A549 (cell line): ENCODE measurements at regions not wholly inside any gene's neighbourhood (a gene's known extent, or its start where the extent isn't known, plus 50 kb on each side); places are given as distances from the start of the nearest gene placed in this dataset.
A peak's percentile ranks its signal among the peaks of the same experiment; 100 is the strongest.

ENCODE experiments used
- ATAC-seq, 2 experiments: fragments of 200-7000 bp in 1 of 2; fragments of >200 bp in 1 of 2; cut with Nextera tagmentation in 1 of 2; cut with Tn5 transposase in 1 of 2; 3 replicates each; pipeline versions ENCODE4 v1.8.0 to v1.9.1; 2018 to 2020; ENCODE audit warnings: mild to moderate bottlenecking in 1 of 2, moderate library complexity in 1 of 2
- CTCF ChIA-PET: fragments of 300-600 bp; sonication (Branson Sonifier 250); formaldehyde crosslinking; extraction: SDS; loops from one replicate; lab custom pipeline; 2021; ENCODE audit warnings: antibody characterized with exemption, inconsistent platforms; lab: Yijun Ruan, JAX
- POLR2A ChIA-PET: fragments of 350-600 bp; formaldehyde crosslinking; extraction: SDS; loops from one replicate; lab custom pipeline; 2021; ENCODE audit warnings: antibody characterized with exemption, inconsistent platforms; lab: Yijun Ruan, JAX
- DNase-seq, 2 experiments: peaks; one replicate each; pipeline versions ENCODE4 v3.0.0 to v3.0.0-alpha.2; 2011 to 2016; ENCODE audit warnings: low read depth in 1 of 2, low spot score in 1 of 2
- FAIRE-seq: peaks from 2 replicates; lab custom pipeline; 2011; peaks lifted over from hg19 to GRCh38; lab: Jason Lieb, UNC
- H3K27ac ChIP-seq, 2 experiments: fragments of >200 bp; sonication (Bioruptor Twin); formaldehyde crosslinking; 3 replicates each; pipeline ENCODE4 v1.5.1; 2016 to 2017
- H3K4me1 ChIP-seq: fragments of >200 bp; sonication (Bioruptor Twin); formaldehyde crosslinking; 3 replicates; pipeline ENCODE4 v1.6.1; 2016
- H3K4me2 ChIP-seq: fragments of >200 bp; sonication (Bioruptor Twin); formaldehyde crosslinking; 3 replicates; pipeline ENCODE4 v1.6.1; 2016
- H3K4me3 ChIP-seq: fragments of >200 bp; sonication (Bioruptor Twin); formaldehyde crosslinking; 3 replicates; pipeline ENCODE4 v1.5.1; 2016
- H3K9me3 ChIP-seq: fragments of >200 bp; sonication (Bioruptor Twin); formaldehyde crosslinking; 3 replicates; pipeline ENCODE4 v1.6.1; 2016
- BHLHE40 ChIP-seq: IDR thresholded peaks from 2 replicates; pipeline ENCODE4 v1.6.1; 2012; ENCODE audit warnings: low read depth, low read length, inconsistent platforms
- CBX2 ChIP-seq: fragments of 200-600 bp; sonication (generic); IDR thresholded peaks from 2 replicates; pipeline ENCODE4 v1.6.1; 2016; ENCODE audit warnings: low read depth, mild to moderate bottlenecking, borderline replicate concordance
- CBX8 ChIP-seq: fragments of 200-600 bp; sonication (generic); IDR thresholded peaks from 2 replicates; pipeline ENCODE4 v1.6.1; 2016
- CEBPB ChIP-seq, 2 experiments: fragments of >200 bp in 1 of 2; sonication (Bioruptor Twin) in 1 of 2; formaldehyde crosslinking in 1 of 2; IDR thresholded peaks; 2 replicates each; pipeline ENCODE4 v1.6.1; 2012 to 2016
- CHD4 ChIP-seq: fragments of 200-600 bp; sonication (generic); IDR thresholded peaks from 2 replicates; pipeline ENCODE4 v1.6.1; 2016; ENCODE audit warnings: antibody characterized with exemption, mild to moderate bottlenecking, borderline replicate concordance
- EP300 ChIP-seq, 2 experiments: fragments of >200 bp; sonication (Bioruptor Twin); formaldehyde crosslinking; IDR thresholded peaks; 2 replicates in 1 of 2; 3 replicates in 1 of 2; pipeline ENCODE4 v1.6.1; 2016 to 2017
- ESRRA ChIP-seq: fragments of 150-350 bp; IDR thresholded peaks from 2 replicates; pipeline ENCODE4 v1.6.1; 2014; ENCODE audit warnings: mild to moderate bottlenecking, low read length, borderline replicate concordance
- FOSB ChIP-seq: fragments of 250-450 bp; sonication (Bioruptor Pico); IDR thresholded peaks from 2 replicates; pipeline ENCODE4 v1.5.0; 2020; ENCODE audit warnings: mild to moderate bottlenecking, moderate library complexity
- FOSL2 ChIP-seq, 2 experiments: fragments of 450-650 bp in 1 of 2; fragments of >200 bp in 1 of 2; sonication (Bioruptor Twin) in 1 of 2; formaldehyde crosslinking; IDR thresholded peaks; 2 replicates each; pipeline versions ENCODE4 v1.5.0 to v1.6.1; 2016 to 2020; ENCODE audit warnings: mild to moderate bottlenecking in 1 of 2, moderate library complexity in 1 of 2
- HEYL ChIP-seq: fragments of 250-450 bp; sonication (Bioruptor Pico); IDR thresholded peaks from 2 replicates; pipeline ENCODE4 v1.8.0; 2021; ENCODE audit warnings: mild to moderate bottlenecking, moderate library complexity
- HOXB5 ChIP-seq: fragments of 250-450 bp; sonication (Bioruptor Pico); IDR thresholded peaks from 2 replicates; pipeline ENCODE4 v1.5.0; 2020; ENCODE audit warnings: mild to moderate bottlenecking, moderate library complexity
- JUNB ChIP-seq: fragments of >200 bp; sonication (Bioruptor Twin); formaldehyde crosslinking; IDR thresholded peaks from 2 replicates; pipeline ENCODE4 v1.6.1; 2016
- MYC ChIP-seq: IDR thresholded peaks from 2 replicates; pipeline ENCODE4 v1.6.1; 2012; ENCODE audit warnings: mild to moderate bottlenecking, inconsistent platforms, low read length, improper control_type of control experiment, borderline replicate concordance
- NFE2L2 ChIP-seq: fragments of 150-350 bp; conservative IDR thresholded peaks from 2 replicates; pipeline ENCODE4 v1.6.1; 2014; ENCODE audit warnings: low read length
- NPAS2 ChIP-seq: fragments of 250-450 bp; sonication (Bioruptor Pico); IDR thresholded peaks from 2 replicates; pipeline ENCODE4 v1.8.0; 2022; ENCODE audit warnings: mild to moderate bottlenecking, moderate library complexity, borderline replicate concordance
- PHF8 ChIP-seq: fragments of 200-600 bp; sonication (generic); IDR thresholded peaks from 2 replicates; pipeline ENCODE4 v1.6.1; 2016; ENCODE audit warnings: low read depth, mild to moderate bottlenecking, antibody characterized with exemption, moderate library complexity, borderline replicate concordance
- POLR2A ChIP-seq: IDR thresholded peaks from 2 replicates; pipeline ENCODE4 v1.6.1; 2012; ENCODE audit warnings: mild to moderate bottlenecking, low read length
- RAD21 ChIP-seq, 2 experiments: fragments of >200 bp in 1 of 2; sonication (Bioruptor Twin) in 1 of 2; formaldehyde crosslinking in 1 of 2; IDR thresholded peaks in 1 of 2; conservative IDR thresholded peaks in 1 of 2; 2 replicates in 1 of 2; 3 replicates in 1 of 2; pipeline ENCODE4 v1.6.1; 2012 to 2018; ENCODE audit warnings: inconsistent platforms in 1 of 2
- RFX5 ChIP-seq: fragments of 450-650 bp; IDR thresholded peaks from 2 replicates; pipeline ENCODE4 v1.7.1; 2014; ENCODE audit warnings: antibody characterized with exemption, mild to moderate bottlenecking, moderate library complexity
- RNF2 ChIP-seq: fragments of 200-600 bp; sonication (generic); IDR thresholded peaks from 2 replicates; pipeline ENCODE4 v1.6.1; 2016; ENCODE audit warnings: low read depth, mild to moderate bottlenecking, antibody characterized with exemption, moderate library complexity, borderline replicate concordance
- SMC3 ChIP-seq: fragments of >200 bp; sonication (Bioruptor Twin); formaldehyde crosslinking; IDR thresholded peaks from 3 replicates; pipeline ENCODE4 v1.6.1; 2018; ENCODE audit warnings: inconsistent platforms
- ZFP36 ChIP-seq: fragments of 450-650 bp; IDR thresholded peaks from 2 replicates; pipeline ENCODE4 v1.6.1; 2014; ENCODE audit warnings: borderline replicate concordance; ENCODE audit not compliant: partially characterized antibody
- ZNF302 ChIP-seq: fragments of 250-450 bp; sonication (Bioruptor Pico); IDR thresholded peaks from 2 replicates; pipeline ENCODE4 v1.9.0; 2021; ENCODE audit warnings: inconsistent platforms, mild to moderate bottlenecking, moderate library complexity
- WGBS: methylation state at CpG from one replicate; pipeline ENCODE4 v1.1.6; 2017; ENCODE audit errors: missing lambda C conversion rate; 5-methylcytosine and 5-hydroxymethylcytosine counted together
- TF ChIP-seq, protein P1 (sequence below): fragments of >200 bp; sonication (Bioruptor Twin); formaldehyde crosslinking; IDR thresholded peaks from 3 replicates; pipeline ENCODE4 v1.5.1; 2016
- TF ChIP-seq, protein P2 (sequence below): IDR thresholded peaks from 2 replicates; pipeline ENCODE4 v1.6.1; 2012
- TF ChIP-seq, protein P3 (sequence below): fragments of 450-650 bp; IDR thresholded peaks from 2 replicates; pipeline ENCODE4 v1.6.1; 2014; ENCODE audit warnings: antibody characterized with exemption

DNA sequence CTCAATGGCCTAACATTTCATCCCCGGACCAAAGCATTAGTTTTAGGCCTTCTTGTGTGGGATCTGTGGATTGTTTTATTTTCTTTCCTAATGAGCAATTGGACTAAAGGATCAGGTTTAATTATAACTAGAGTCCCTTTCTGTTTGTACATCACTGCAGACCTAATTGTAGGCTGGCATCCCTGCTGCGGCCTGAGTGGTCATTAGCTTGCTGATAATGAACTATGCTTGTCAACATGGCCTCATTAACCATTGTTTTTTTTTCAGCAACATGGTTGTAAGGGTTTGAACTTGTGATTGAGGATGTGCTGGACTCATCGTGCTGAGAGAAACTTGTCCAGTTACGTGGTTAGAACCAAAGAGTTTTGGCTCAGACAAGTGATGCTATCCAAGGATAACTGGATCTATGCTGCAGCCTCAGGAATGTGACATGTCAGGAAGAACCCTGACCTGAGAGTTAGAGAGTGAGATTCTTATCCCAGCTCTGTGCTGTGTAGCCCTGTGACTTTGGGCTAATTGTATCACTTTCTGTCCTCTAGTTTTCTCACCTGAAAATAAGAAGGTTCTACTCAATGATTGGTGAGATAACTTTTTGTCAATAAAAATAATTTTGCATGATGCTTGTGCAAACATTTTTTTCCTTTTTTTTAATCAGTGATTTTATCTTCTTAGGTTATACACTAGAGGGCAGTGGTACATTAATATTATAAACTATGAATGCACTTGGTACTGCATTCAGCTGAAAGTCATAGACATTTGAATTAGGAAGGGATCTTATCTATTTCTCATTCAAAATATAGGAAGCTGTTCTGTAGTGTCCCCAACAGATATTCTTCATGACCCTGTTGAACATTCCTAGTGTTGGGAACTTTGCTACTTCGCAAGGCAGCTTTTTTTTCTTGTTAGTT, 140.9 kb downstream of the RNF144B start:
- no peaks in the 10 kb centered on the region for H3K4me1 ChIP-seq
- TF ChIP-seq NPAS2 (no peak), RAD21 (conservative IDR thresholded peaks at IDR 0.05 in 1 of 2, IDR thresholded peaks at IDR 0.05 in 1 of 2) (peak; percentile 27 to 34; a peak in 4 of 5 replicates)
- TF ChIP-seq, protein P1, sequence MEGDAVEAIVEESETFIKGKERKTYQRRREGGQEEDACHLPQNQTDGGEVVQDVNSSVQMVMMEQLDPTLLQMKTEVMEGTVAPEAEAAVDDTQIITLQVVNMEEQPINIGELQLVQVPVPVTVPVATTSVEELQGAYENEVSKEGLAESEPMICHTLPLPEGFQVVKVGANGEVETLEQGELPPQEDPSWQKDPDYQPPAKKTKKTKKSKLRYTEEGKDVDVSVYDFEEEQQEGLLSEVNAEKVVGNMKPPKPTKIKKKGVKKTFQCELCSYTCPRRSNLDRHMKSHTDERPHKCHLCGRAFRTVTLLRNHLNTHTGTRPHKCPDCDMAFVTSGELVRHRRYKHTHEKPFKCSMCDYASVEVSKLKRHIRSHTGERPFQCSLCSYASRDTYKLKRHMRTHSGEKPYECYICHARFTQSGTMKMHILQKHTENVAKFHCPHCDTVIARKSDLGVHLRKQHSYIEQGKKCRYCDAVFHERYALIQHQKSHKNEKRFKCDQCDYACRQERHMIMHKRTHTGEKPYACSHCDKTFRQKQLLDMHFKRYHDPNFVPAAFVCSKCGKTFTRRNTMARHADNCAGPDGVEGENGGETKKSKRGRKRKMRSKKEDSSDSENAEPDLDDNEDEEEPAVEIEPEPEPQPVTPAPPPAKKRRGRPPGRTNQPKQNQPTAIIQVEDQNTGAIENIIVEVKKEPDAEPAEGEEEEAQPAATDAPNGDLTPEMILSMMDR, result peak; percentile 28; the same call in 2 of the 3 replicates
- TF ChIP-seq, all 56 proteins: peak for 2
- ATAC-seq, result peak in 1 of 2 experiments; percentile 46; a peak in 1 of 6 replicates
- no peaks in the 10 kb centered on the region for H3K9me3 ChIP-seq
- WGBS, result 15% methylated on average over 5 of the region's 5 CpGs
- DNase-seq, result peak in 1 of 2 experiments; percentile 4
- CTCF ChIA-PET, result interaction anchor here (1.0 to 1.6 kb wide), 8 partner anchors 12 to 1528 kb away, joined by 3 to 5 read pairs (median 3); no protein-coding TSS in a partner anchor
- FAIRE-seq, result no peak
- no peak overlapping the region for H3K4me3 ChIP-seq
- H3K27ac ChIP-seq, result no peak overlapping the region
- POLR2A ChIA-PET, result no interaction called here
- H3K4me2 ChIP-seq, result no peak overlapping the region

DNA sequence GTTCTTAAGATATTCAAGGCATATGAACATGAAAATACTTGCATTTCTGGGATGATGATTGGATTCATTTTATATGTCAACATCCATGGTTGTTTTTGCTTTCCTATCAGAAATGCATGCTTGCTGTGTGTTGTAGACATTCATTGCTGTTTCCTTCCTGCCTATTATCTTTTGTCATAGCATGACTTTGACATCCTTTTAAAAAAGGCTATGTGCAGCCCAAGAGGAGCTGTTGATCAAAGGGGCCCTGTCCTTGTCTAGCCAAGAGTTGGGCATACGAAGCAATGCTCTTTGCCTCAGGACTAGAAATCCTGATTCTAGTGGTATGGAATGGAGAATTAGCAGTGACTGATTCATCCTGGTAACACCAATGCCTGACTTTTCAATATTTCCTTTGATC, 143.1 kb downstream of the RNF144B start:
- 40% methylated on average over 1 of the region's 1 CpG for WGBS
- TF ChIP-seq HOXB5 (CRISPR knock-in tag) (no peak), FOSL2 (IDR thresholded peaks at IDR 0.05) (no peak), FOSL2 (CRISPR knock-in tag; IDR thresholded peaks at IDR 0.05) (no peak), PHF8 (no peak), JUNB (no peak), ZFP36 (no peak), CEBPB (IDR thresholded peaks at IDR 0.05) (no peak), RFX5 (no peak), ESRRA (no peak), BHLHE40 (no peak), CHD4 (no peak), NFE2L2 (no peak)
- TF ChIP-seq, protein P2, sequence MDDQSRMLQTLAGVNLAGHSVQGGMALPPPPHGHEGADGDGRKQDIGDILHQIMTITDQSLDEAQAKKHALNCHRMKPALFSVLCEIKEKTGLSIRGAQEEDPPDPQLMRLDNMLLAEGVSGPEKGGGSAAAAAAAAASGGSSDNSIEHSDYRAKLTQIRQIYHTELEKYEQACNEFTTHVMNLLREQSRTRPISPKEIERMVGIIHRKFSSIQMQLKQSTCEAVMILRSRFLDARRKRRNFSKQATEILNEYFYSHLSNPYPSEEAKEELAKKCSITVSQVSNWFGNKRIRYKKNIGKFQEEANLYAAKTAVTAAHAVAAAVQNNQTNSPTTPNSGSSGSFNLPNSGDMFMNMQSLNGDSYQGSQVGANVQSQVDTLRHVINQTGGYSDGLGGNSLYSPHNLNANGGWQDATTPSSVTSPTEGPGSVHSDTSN, result no peak
- ChIA-PET POLR2A (no interaction called here), CTCF (no interaction called here)
- DNase-seq (no peak), FAIRE-seq (no peak), ATAC-seq (no peak)
- no peaks in the 10 kb centered on the region for H3K4me1 ChIP-seq
- H3K4me2 ChIP-seq, result no peak overlapping the region
- H3K27ac ChIP-seq, result no peak overlapping the region
- no peak overlapping the region for H3K4me3 ChIP-seq
- no peaks in the 10 kb centered on the region for H3K9me3 ChIP-seq

DNA sequence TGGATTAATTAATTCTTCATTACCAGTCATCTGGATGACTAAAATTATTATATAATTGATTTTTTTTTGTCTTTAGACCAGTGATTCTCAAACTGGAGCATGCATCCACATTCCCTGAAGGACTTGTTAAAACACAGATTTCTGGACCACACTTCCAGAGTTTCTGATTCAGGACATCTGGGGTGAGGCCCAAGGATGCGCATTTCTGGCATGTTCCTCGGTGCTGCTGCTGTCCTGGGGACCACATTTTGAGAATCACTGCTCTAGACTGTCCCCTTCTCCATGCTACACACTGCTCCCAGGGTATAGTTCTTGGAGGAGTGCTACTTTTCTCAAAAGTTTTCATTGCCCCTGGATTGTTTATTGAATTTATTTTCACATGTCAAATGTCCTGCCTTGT, 145.0 kb downstream of the RNF144B start:
- H3K27ac ChIP-seq, result no peak overlapping the region
- no peak overlapping the region for H3K4me2 ChIP-seq
- 49% methylated on average over 2 of the region's 2 CpGs for WGBS
- FAIRE-seq, result no peak
- no peak for ATAC-seq
- no peaks in the 10 kb centered on the region for H3K4me1 ChIP-seq
- ChIA-PET CTCF (interaction anchor here (0.6 kb wide), 1 partner anchor 209 kb away, joined by 3 read pairs; no protein-coding TSS in a partner anchor), POLR2A (no interaction called here)
- H3K9me3 ChIP-seq, result no peaks in the 10 kb centered on the region
- no peak for DNase-seq
- H3K4me3 ChIP-seq, result no peak overlapping the region
- TF ChIP-seq BHLHE40, result no peak
- no peak for TF ChIP-seq CBX8
- no peak for TF ChIP-seq POLR2A
- TF ChIP-seq ZNF302, result no peak
- no peak for TF ChIP-seq MYC
- TF ChIP-seq RAD21 (conservative IDR thresholded peaks at IDR 0.05 in 1 of 2, IDR thresholded peaks at IDR 0.05 in 1 of 2), result no peak
- no peak for TF ChIP-seq CBX2
- TF ChIP-seq FOSB, result no peak
- no peak for TF ChIP-seq NPAS2
- TF ChIP-seq, protein P3, sequence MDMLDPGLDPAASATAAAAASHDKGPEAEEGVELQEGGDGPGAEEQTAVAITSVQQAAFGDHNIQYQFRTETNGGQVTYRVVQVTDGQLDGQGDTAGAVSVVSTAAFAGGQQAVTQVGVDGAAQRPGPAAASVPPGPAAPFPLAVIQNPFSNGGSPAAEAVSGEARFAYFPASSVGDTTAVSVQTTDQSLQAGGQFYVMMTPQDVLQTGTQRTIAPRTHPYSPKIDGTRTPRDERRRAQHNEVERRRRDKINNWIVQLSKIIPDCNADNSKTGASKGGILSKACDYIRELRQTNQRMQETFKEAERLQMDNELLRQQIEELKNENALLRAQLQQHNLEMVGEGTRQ, result no peak
- TF ChIP-seq SMC3, result no peak
- TF ChIP-seq EP300 (IDR thresholded peaks at IDR 0.05), result no peak
- TF ChIP-seq RNF2, result no peak
- TF ChIP-seq FOSL2 (IDR thresholded peaks at IDR 0.05), result no peak
- no peak for TF ChIP-seq FOSL2 (CRISPR knock-in tag; IDR thresholded peaks at IDR 0.05)
- no peak for TF ChIP-seq ZFP36
- no peak for TF ChIP-seq HEYL (CRISPR knock-in tag)
